Osteocyte (in vitro differentiated cells): ENCODE measurements at regions not wholly inside any gene's neighbourhood (a gene's known extent, or its start where the extent isn't known, plus 50 kb on each side); places are given as distances from the start of the nearest gene placed in this dataset.

Experiments
- DNase-seq: peaks from one replicate; pipeline ENCODE4 v3.0.0; 2021; ENCODE audit warnings: mixed read lengths; ENCODE audit not compliant: unreplicated experiment; ENCODE audit errors: extremely low spot score
- H3K27ac Mint-ChIP-seq: one replicate; pipeline ENCODE4 v1.8.0; 2021; ENCODE audit warnings: mild to moderate bottlenecking, mixed read lengths; ENCODE audit not compliant: unreplicated experiment
- H3K27me3 Mint-ChIP-seq: one replicate; pipeline ENCODE4 v1.8.0; 2021; ENCODE audit warnings: mixed read lengths; ENCODE audit not compliant: unreplicated experiment
- H3K36me3 Mint-ChIP-seq: one replicate; pipeline ENCODE4 v1.8.0; 2021; ENCODE audit warnings: mixed read lengths; ENCODE audit not compliant: unreplicated experiment
- H3K4me1 Mint-ChIP-seq: one replicate; pipeline ENCODE4 v1.8.0; 2021; ENCODE audit warnings: mixed read lengths; ENCODE audit not compliant: unreplicated experiment
- H3K4me3 Mint-ChIP-seq: one replicate; pipeline ENCODE4 v1.8.0; 2021; ENCODE audit warnings: mild to moderate bottlenecking, moderate library complexity, mixed read lengths; ENCODE audit not compliant: unreplicated experiment
- H3K9me3 Mint-ChIP-seq: one replicate; pipeline ENCODE4 v1.8.0; 2021; ENCODE audit warnings: mixed read lengths; ENCODE audit not compliant: unreplicated experiment
- TF ChIP-seq, protein P1 (sequence below): fragments of 200-600 bp; sonication (generic); IDR thresholded peaks from 2 replicates; pipeline ENCODE4 v1.5.0; 2021; ENCODE audit warnings: antibody characterized with exemption, mild to moderate bottlenecking, moderate library complexity

DNA sequence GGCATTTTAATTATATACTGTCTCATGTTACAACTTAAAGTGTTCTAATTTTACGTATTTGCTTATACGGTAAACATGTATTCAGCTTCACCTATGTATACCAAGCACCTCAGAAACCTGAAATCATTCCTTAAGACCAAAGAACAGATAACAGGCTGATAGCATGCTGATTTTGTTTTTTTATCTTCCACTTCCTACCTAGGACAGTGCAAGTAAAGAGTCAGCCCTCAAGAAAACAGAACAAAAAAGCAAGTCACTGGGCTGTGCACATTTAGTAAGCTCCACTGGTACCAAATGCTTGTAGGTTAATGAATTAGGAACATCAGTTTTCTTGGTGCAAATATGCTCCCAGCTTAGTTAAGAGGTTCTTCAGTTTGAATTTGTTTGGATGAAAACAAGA, 611.3 kb downstream of the VRK1 start:
- peaks cover 8% of the 10 kb centered on the region for H3K9me3 Mint-ChIP-seq
- no peaks in the 10 kb centered on the region for H3K27me3 Mint-ChIP-seq
- DNase-seq = no peak
- TF ChIP-seq, protein P1, sequence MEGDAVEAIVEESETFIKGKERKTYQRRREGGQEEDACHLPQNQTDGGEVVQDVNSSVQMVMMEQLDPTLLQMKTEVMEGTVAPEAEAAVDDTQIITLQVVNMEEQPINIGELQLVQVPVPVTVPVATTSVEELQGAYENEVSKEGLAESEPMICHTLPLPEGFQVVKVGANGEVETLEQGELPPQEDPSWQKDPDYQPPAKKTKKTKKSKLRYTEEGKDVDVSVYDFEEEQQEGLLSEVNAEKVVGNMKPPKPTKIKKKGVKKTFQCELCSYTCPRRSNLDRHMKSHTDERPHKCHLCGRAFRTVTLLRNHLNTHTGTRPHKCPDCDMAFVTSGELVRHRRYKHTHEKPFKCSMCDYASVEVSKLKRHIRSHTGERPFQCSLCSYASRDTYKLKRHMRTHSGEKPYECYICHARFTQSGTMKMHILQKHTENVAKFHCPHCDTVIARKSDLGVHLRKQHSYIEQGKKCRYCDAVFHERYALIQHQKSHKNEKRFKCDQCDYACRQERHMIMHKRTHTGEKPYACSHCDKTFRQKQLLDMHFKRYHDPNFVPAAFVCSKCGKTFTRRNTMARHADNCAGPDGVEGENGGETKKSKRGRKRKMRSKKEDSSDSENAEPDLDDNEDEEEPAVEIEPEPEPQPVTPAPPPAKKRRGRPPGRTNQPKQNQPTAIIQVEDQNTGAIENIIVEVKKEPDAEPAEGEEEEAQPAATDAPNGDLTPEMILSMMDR = no peak
- H3K27ac Mint-ChIP-seq = no peak overlapping the region
- no peaks in the 10 kb centered on the region for H3K36me3 Mint-ChIP-seq
- H3K4me3 Mint-ChIP-seq = no peak overlapping the region
- no peaks in the 10 kb centered on the region for H3K4me1 Mint-ChIP-seq

DNA sequence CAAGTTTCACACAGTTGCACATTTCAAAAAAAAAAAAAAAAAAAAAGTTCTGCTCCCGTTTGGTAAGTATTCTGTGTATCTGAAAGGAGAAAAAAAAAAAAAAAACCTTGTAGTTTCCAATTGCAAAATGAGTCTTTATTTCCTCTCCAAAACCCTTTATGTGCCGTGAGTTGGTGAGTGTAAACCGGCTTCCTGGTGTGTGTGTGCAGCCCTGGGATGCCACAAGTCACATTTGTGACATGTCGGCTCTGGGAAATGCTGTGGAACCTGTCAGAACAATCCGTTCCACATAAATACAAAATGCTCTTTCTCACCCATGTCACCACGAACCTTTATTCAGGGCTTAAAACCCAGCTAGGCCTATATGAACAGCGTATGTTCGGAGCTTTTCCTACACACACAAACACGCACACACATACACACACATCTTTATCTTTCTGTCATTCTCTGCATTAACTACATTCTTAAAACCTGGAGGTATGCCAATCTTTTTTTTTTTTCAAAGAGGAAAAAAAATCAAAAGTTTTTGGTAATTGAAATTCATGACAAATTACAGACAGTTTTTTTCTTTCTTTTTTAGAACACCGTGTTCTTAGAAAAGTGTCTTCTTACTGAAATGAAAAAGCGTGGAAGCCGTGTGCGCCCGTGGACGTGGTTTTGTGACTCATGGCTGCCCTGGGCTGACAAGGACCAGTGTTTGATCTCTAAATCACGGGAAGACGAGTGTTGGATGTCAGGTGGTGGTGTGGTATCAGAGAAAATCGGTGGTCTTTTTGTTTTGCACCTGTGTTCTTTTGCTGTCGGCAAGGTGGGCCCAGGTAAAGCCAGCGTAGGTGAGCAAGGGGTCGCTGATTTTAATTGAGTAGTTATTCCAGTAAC, 612.0 kb downstream of the VRK1 start:
- no peak overlapping the region for H3K27ac Mint-ChIP-seq
- H3K9me3 Mint-ChIP-seq = peaks cover 1% of the 10 kb centered on the region
- H3K27me3 Mint-ChIP-seq = no peaks in the 10 kb centered on the region
- no peak overlapping the region for H3K4me3 Mint-ChIP-seq
- no peaks in the 10 kb centered on the region for H3K36me3 Mint-ChIP-seq
- no peaks in the 10 kb centered on the region for H3K4me1 Mint-ChIP-seq
- TF ChIP-seq, protein P1 = no peak
- no peak for DNase-seq

DNA sequence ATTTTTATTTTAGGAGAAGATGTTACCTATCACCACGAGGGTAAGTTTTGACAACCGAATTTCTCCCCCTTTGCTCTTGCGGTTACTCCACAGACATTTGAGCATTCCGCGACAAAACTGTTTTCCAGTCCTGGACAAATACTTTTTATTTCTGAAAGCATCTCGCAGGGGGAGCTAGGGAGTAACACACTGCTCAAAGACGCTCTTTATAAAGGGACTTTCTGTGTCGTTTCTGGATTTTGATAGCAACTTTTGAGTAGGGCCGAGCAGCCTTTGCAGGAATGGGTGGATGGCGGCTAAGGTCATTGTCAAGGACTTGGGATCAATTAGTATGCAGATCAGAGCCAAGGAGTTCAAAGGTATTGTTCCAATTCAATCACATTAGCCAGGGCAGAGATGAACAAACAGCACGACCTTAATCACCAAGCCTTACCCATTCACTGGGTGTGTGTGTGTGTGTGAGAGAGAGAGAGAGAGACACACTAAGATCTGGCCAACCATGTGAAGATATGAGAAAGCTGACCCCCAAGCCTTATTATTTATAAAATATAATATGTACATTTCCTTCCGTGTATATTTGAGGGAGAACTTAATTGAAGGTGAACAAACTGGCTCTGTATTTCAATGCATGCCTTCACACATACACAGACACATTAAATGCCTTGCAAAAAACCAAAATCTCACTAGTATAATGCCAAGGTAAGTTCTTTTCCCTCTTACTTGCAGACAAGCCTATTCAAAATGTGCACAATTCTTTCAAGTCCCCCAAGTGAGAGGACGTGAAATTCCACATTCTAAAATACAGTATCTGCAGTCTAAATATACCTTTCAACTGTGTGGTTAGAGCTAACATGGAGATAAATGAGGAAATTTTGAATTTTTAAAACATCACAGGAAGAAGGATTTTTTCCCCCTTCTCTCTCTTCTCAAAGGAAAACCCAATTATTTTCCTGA, 613.8 kb downstream of the VRK1 start:
- H3K4me3 Mint-ChIP-seq = no peak overlapping the region
- DNase-seq = no peak
- H3K27me3 Mint-ChIP-seq = no peaks in the 10 kb centered on the region
- H3K4me1 Mint-ChIP-seq = no peaks in the 10 kb centered on the region
- TF ChIP-seq, protein P1 = no peak
- H3K9me3 Mint-ChIP-seq = no peaks in the 10 kb centered on the region
- H3K27ac Mint-ChIP-seq = no peak overlapping the region
- no peaks in the 10 kb centered on the region for H3K36me3 Mint-ChIP-seq

DNA sequence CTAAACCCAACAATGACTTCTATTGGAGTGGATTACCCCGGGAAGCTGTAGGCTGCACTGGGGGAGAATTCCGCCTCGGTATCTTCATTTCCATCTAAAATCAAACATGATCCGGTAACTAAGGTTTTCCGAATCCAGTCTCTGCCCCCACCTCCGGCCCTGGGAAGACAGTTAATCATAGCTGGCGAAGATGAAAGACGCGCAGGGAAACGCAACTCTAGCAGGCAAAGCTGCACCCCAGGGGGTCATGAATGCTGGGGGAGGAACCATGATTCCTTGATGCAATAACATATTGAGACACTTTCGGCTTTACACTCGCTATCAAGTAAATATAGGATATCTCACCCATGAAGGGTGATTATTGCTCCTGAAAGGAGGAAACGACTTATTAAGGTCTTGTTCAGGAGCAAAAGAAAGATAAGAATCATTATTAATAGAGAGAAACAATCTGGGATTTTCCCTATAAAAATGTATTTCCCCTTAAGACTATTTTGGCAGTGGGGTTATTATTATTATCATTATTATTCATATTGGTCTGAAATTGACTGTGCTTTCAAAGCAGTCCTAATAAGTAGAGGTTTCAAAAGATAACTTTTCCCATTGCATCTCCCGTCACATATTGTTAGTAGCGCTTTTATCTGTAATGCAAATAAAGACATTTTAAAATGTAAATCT, 614.9 kb downstream of the VRK1 start:
- H3K4me1 Mint-ChIP-seq = no peaks in the 10 kb centered on the region
- no peak for DNase-seq
- no peaks in the 10 kb centered on the region for H3K36me3 Mint-ChIP-seq
- no peak overlapping the region for H3K27ac Mint-ChIP-seq
- TF ChIP-seq, protein P1 = no peak
- no peaks in the 10 kb centered on the region for H3K27me3 Mint-ChIP-seq
- H3K4me3 Mint-ChIP-seq = no peak overlapping the region
- no peaks in the 10 kb centered on the region for H3K9me3 Mint-ChIP-seq
